ENCODE measurements at regions not wholly inside any gene's neighbourhood (a gene's known extent, or its start where the extent isn't known, plus 50 kb on each side); places are given as distances from the start of the nearest gene placed in this dataset.

- no peak for DNase-seq
Observed at GRCh38 chr1:29520571-29521437, 284.5 kb downstream of the PTPRU start.

DNA sequence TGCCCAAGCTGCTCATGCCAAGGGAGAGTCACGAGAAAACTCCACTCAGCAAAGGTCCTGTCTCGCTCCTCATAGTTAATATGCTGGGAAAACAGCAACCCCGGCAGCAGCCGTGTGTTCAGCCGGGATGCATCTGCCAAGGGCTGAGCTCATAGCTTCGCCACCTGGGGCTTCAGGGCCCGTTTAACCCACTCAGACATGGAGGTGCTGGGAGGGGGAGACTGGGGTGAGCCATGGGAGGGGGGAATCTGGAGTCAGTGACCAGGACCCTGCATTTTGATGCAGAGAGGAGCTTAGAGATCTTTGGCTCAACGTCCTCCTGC, 283.4 kb downstream of the PTPRU start:
- no peak for DNase-seq

DNA sequence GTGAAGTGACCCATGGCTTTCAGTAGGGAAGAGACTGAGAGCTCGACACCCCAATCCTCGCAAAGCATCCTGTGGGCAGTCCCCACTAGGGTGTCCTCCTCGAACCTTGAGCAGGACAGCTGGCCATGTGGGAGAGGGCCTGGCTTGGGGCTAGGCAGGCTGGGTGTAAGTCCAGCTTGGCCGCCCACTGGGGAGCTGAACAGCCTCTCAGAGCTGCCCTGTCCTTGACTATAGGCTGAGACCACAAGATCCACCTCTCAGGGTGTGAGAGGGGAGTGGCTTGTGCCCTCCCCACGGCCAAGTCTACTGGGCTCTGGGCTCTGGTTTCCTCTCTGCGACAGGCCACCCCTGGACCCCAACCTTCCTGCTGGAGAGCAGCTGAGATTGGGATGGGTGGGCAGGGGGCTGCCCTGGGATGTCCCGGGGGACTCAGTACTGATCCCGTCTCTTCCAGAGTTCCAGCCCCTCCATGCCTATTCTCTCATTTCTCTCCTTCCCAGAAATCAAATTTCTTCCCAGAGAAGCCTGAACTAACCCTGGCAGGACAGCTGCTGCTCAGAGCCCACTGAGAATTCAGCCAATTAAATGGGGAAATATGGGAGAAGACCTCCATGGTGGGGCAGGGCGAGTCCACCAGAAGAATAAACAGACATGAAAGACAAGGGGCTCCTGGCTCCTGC, 282.9 kb downstream of the PTPRU start:
- no peak for DNase-seq

- no peak for DNase-seq
Observed at GRCh38 chr1:29518183-29518835, 282.0 kb downstream of the PTPRU start.

DNA sequence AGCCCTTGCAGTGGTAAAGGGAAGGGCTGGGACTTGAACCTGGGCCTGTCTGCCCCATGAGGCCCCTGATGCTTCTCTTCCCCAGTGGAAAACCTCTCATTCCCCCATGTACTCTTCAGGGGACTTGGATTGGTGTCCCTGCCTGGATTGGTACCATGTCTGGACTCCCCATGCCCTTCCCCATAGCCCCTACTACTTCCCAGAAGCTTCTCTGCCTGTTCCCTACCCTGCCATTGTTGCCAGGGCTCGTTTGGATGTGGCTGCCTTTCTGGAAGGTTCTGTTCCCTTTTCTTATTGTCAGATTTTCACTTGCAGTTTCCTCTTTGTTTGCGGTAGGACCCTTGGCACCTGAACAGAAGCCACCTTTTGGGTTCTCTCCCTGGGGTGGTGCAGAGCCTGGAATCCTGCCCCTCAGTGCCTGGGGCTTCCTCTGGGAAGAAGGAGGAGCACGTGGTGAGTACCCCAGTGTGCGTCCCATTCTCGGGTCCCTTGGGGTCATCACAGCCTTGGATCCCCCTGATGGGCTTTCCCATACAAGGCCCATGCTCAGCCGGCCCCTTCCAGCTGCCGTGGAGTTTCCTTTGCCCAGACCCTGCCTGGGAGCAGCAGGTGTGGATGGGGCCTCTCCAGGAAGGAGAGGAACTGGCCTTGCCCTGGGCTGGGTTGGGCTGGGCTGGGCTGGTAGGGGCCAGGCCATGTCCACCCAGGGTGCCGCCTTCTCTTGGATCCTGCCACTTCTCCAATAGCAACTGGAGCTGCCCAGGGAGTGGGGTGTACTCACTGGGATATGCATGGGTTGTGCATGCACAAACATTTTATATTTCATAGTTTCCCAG, 281.1 kb downstream of the PTPRU start:
- DNase-seq, result no peak

- no peak for DNase-seq
Observed at GRCh38 chr1:29516063-29516820, 279.9 kb downstream of the PTPRU start.

GRCh38 chr1:29515170-29515955, 279.0 kb downstream of the PTPRU start:
- no peak for DNase-seq

- DNase-seq, result no peak
Observed at GRCh38 chr1:29514361-29515169, 278.2 kb downstream of the PTPRU start.

- no peak for DNase-seq
Observed at GRCh38 chr1:29513357-29513756, 277.0 kb downstream of the PTPRU start.

GRCh38 chr1:29511436-29511835, 275.1 kb downstream of the PTPRU start:
- no peak for DNase-seq

GRCh38 chr1:29508458-29509107, 272.3 kb downstream of the PTPRU start:
- no peak for DNase-seq

GRCh38 chr1:29506678-29507225, 270.4 kb downstream of the PTPRU start:
- DNase-seq, result no peak

- no peak for DNase-seq
Observed at GRCh38 chr1:29505532-29506220, 269.4 kb downstream of the PTPRU start.

- DNase-seq, result no peak
Observed at GRCh38 chr1:29504709-29505410, 268.5 kb downstream of the PTPRU start.

- DNase-seq, result no peak
Observed at GRCh38 chr1:29504196-29504595, 267.9 kb downstream of the PTPRU start.

DNA sequence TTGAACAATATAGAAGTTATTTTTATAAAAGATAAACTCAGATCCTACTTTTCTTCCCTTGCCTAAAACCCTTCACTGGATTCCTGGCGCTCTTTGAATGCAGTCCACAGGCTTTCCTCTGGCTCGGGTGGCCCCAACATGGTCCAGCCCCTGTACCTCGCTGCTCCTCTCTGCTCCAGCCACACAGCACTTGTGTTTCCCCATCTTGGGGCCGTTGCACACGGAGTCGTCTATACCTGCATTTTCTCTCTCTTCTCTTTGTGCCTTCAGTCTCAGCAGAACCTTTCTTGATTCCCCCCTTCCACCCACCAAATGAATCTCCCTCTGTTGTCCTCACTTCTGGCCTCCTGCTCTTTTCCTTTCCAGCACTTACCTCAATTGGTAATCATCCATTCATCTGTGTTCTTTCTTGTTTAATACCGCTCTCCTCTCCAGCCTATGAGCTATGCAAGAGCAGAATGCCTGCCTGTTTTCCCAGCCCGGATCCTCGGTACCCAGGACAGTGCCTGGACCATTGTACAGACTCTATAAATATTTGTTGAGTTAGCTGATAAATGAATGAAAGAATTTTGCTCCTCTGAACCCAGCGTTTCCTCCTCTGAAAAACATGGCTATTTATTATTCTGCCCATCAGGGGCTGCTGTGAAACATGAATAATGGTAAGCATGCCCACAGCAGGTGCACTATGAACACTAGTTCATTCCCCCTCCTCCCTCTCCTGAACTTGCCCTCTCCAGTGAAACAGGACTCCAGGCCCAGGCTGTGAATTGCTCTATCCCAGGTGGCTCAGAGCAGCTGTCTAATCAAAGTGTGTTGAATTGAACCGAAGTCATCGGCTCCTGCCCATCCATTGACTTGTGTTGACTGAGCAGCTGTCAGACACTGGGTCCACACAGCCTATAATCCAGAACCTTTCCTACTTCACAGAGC, 266.9 kb downstream of the PTPRU start:
- DNase-seq, result no peak

DNA sequence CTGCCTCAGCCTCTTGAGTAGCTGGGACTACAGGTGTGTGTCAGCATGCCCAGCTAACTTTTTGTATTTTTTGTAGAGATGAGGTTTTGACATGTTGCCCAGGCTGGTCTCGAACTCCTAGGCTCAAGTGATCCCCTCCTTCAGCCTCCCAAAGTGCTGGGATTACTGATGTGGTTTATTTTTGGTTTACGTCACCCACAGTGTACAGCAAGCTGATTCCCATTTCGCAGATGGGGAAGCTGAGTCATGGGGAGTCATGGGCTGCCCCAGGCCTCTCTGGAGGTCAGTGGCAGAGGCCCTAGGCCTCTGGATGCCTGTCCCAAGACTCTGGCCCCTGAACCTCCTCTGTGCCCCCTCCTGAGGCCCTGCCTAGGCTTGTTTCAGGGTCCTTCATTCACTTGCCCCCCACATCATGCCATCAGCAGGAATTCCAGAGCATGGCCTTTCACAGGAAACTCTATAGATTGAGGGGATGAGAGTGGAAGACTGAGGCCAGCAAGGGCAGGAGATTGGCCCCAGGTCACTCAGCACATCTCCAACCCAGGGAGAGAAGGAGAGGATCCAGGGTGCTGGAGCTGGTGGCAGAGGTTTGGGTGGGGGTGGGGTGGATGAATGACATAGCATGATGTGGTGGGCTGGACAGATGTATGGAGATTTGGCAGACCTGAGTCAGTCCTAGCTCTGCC, 266.0 kb downstream of the PTPRU start:
- DNase-seq, result no peak

Data from CD4-positive, alpha-beta T cell treated with Interleukin-17A for 1 hour (primary cell).